Retina (tissue), 1 donor: ENCODE measurements at regions not wholly inside any gene's neighbourhood (a gene's known extent, or its start where the extent isn't known, plus 50 kb on each side); places are given as distances from the start of the nearest gene placed in this dataset.

Source experiments
- DNase-seq: peaks from one replicate; pipeline ENCODE4 v3.0.0-alpha.2; 2016

DNA sequence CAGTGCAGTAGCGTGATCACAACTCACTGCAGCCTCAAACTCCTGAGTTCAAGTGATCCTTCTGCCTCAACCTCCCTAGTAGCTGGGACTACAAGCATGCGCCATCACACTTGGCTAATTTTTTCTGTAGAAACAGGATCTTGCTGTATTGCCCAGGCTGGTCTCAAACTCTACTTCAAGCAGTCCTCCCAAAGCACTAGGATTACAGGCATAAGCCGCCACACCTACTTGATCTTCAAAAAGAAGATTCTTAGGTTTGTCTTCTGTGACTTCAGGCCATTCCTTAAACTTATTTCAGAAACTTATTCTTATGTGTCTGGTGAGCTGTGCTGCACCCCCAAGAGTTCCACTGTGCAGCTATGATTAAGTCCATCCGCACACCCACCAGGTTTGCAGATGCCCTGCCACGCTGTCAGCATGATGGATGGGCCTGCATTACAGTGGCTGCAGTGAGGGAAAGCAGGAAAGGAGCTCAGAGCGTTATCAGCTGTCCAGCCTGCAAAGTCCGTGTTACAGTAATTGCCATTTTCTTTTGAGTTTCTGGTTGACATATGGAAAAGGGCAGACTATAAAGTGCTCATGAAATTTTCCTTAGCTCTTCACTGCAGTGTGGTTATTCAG, 146.6 kb downstream of the AASDH start:
- no peak for DNase-seq

DNA sequence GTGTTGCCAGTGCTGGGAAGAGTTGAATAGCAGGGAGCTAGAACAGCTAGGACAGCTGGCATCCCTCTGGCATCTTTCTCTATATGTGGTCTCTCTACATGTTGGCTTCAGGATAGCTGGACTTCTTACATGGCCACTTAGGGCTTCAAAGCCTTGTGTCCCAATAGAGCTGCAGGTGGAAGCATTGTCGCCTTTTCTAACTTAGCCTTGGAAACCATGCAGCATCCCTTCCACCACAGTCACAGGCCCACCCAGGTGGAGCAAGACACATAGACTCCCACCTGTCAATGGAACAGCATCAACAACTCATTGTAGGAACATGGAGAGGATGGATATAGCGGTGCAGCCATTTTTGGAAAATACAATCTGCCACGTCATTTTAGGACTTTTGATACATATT, 149.0 kb downstream of the AASDH start:
- DNase-seq, result no peak

DNA sequence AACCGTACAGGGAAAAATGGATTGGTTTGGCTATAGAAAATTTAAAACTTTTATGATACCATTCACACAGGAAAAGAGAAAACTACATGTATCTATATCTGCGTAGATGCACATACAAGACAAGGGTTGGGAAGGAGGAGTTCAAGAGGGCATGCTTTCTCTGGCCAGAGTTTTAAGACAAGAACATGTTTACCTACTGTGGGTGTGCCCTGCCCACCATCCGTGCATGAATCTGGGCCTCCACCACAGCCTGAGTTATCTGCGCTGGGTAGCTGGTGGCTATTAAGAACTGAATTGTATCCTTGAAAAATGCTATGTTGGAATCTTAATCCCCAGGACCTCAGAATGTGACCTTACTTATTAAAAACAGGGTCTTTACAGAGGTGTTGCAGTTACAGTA, 151.6 kb downstream of the AASDH start:
- DNase-seq, result no peak

DNA sequence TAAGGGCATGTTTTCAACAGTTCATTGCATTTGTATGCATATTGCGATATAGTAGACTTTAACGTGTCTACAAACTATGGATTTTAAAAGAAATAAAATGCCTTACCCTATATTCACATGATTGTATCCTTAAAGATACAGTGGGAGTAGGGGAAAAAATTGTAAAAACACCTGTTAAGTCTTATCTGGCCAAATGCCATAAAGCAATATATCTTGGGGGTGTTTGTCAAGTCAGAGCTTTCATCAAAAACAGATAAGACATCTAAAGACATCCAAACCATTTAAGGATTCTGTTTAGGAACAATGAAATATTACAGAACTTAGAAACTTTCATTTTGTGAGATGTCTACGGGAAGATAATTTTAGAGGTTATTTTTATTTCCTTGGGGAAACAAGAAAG, 152.3 kb downstream of the AASDH start:
- DNase-seq, result no peak

DNA sequence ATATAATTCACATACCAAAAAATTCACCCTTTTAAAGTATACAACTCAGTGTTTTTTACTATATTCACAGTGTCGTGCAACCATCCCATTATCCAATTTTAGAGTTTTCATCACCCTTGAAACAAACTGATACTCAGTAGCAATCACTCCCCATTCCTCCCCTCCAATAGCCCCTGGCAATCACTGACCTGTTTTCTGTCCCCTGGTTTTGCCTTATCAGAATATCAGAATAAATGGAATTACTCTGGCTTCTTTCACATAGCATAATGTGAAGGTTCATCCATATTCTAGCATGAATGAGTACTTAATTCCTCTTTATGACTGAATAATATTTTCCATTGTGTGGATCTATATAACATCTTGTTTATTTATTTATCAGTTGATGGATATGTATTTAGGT, 153.2 kb downstream of the AASDH start:
- no peak for DNase-seq

DNA sequence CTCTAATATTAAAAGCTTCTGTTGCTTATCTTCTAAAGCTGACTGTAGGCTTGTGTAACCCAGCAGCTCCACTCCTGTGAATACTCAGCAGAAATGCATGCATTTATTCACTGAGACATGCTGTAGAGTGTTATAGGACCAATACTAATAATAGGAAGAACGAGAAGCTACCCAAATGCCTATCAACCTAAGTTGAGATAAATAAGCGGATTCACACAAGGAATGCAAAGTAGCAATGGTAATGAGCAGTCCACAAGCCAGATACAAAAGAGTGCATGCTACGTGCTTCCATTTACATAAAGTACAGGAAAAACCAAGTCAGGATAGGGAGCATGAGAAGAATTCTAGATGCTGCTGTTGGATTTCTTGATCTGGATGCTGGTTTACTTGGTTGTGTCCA, 155.9 kb downstream of the AASDH start:
- DNase-seq, result no peak

DNA sequence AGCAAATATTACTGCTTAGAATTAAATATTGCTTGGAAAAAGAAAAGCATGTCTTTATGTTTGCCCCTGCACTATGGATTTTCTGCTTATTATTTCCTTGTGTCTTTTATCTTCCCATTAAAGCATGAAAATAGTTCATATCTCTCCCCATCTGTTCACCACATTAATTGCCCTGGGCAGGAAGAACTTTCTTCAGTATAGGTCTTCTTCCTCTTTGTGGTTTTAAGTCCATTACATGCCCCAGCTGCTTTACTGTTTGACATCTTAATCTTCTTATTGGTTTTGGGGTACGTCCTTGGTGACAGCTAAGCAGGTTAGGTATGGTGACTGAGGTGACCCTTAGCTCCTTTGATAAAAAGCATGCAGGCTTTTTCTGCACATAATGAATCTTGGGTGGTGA, 157.3 kb downstream of the AASDH start:
- no peak for DNase-seq

DNA sequence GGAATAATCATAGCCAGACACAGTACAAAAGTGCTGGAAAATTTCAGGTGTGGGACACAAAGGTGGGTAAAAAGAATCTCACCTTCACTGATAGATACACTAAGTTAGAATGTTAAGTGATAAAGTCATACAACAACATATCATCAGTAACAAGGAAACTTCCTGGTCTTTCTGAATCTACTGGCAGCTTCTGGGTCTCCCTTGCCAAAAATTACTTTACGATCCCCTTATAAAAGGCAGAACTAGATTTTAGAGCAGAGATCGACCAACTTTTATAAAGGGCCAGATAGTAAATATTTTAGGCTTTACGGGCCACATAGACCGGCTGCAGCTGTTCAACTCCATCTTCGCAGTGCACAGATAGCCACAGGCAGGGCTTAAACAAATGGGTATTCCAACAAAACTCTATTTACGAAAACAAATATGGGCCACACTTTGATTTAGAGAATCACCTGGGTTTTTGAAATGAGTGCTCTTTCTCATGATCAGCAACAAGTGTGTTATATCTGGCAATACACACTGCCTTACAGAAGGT, 159.9 kb downstream of the AASDH start:
- no peak for DNase-seq

DNA sequence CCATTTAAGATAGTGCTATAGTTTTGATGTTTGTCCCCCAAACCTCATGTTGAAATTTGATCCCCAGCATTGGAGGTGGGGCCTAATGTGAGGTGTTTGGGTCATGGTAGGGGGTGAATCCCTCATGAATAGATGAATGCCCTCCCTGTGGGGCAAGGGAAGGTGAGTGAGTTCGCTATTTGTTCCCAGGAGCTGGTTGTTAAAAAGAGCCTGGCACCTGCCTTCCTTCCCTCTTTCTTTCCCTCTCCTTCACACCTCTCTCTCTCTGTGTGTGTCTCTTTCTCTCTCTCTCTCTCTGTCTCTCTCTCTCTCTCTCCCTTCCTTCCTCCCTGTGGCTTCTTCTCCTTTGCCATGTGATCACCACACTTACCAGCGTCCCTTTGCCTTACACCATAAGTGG, 160.7 kb downstream of the AASDH start:
- no peak for DNase-seq

DNA sequence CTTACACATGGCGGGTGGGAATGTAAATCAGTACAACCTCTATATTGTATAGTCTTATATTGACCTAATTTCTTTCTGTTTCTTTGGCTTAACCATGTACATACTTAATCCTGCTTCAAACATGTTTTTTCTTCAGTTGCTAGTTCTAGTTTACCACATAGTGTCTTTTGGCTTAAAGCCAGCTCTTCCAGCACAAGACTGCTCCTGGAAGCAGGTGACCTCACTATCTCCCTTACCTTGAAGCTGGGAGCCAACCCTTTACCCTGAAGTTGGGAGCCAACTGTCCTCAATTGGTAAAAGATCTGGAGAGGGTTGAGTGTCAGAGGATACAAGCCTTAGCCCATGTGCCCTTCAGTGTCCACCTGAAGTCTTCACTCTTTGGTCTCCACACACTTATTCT, 162.7 kb downstream of the AASDH start:
- no peak for DNase-seq

DNA sequence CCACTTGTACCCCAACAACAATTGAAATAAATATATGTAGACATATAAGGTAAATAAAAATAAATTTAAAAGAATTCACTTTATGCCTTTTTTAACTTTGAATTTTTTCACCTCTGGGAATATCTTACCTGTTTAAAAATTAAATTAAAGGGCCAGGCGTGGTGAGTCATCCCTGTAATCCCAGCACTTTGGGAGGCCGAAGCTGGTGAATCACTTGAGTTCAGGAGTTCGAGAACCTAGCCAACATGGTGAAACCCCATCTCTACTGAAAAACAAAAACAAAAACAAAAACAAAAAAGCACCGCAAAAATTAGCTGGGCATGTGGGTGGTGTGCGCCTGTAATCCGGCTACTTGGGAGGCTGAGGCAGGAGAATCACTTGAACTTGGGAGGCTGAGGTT, 164.8 kb downstream of the AASDH start:
- no peak for DNase-seq

DNA sequence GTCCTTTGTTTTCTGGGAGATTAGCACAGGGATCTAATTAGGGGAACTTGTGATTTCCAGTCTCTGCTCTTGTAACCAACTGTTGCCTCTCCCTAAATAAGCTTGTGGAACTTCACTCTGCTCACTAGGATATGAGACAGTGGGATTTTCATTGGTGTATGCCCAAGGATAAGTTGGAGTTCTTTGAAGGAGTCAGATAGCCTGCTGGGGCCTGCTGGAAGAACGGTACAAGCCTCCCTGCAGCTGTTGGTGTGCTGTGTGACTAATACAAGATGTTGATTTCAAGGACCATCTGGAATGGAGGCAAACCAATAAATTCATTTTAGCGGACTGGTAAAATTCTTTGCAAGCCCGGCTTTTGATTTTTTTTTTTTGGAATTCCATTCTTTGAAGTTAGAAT, 167.0 kb downstream of the AASDH start:
- DNase-seq, result no peak

DNA sequence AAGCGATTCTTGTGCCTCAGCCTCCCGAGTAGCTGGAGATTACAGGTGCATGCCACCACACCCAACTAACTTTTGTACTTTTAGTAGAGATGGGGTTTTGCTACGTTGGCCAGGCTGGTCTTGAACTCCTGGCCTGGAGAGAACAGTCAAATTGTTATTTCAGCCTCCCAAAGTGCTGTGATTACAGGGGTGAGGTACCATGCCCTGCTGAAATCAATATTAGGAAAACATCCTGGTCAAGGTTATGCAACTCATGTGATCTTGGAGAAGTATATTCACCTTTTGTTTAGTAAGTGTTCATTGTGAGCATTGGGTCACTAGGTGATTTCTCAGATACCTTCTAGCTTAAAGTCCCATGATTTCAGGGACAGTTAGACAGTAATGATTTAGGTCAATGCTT, 167.8 kb downstream of the AASDH start:
- DNase-seq, result no peak

DNA sequence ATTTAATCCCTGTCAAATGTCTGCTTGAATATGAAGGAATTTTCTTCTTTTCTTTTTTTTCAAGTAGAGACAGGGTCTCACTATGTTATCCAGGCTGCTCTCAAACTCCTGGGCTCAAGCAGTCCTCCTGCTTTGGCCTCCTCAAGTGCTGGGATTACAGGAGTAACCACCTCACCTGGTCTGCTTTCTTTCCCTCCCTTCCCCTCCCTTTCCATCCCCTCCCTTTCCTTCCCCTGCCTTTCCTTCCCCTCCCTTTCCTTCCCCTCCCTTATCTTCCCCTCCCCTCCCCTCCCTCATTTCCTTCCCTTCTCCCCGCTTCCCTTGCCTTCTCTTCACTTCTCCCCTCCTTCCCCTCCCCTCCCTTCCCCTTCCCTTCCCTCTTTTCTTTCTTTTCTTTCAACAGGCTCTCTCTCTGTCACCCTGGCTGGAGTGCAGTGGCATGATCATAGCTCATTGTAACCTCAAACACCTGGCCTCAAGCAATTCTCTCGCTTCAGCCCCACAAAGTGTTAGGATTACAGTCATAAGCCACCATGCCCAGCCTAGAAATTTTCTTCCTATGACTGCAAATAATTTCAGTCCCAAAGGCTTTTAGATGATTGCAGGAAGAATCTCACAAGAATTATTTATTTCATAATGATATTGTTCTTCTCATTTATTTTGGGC, 168.9 kb downstream of the AASDH start:
- DNase-seq, result no peak

DNA sequence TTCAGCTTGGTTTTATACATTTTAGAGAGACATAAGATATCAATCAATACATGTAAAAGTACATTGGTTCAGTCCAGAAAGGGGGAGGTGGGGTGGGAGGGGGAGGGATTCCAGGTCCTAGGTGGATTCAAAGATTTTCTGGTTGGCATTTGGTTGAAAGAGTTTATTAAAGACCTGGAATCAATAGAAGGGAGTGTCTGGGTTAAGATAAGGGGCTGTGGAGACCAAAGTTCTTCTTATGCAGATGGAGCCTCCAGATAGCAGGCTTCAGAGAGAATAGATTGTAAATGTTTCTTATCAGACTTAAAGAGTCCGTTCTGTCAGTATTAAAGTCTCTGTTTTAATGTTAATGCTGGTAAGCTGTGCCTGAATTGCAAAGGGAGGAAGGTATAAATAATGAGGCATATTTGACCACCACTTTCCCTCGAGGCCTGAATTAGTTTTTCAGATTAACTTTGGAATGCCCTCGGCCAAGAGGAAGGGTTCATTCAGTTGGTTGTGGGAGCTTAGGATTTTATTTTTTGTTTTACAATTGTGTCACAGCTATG, 169.9 kb downstream of the AASDH start:
- DNase-seq, result no peak

DNA sequence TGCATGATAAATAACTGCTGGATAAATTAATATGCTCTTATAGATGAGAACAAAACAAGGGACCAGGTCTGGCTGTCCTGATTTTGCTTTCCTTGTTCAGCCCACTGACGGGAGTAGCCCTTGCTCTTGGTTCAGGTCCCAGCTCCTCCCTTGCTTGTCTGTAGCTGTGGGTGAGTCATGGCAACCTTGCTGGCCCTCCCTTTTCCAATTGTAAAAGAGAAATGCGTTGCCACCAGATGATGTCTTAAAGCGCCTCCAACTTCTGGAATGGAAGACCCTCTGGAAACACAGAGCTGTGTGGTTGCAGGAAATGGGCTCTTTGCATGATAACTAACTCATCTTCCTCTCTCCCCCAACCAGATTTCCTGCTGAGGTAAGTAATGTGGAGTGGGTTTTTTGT, 171.4 kb downstream of the AASDH start:
- no peak for DNase-seq

DNA sequence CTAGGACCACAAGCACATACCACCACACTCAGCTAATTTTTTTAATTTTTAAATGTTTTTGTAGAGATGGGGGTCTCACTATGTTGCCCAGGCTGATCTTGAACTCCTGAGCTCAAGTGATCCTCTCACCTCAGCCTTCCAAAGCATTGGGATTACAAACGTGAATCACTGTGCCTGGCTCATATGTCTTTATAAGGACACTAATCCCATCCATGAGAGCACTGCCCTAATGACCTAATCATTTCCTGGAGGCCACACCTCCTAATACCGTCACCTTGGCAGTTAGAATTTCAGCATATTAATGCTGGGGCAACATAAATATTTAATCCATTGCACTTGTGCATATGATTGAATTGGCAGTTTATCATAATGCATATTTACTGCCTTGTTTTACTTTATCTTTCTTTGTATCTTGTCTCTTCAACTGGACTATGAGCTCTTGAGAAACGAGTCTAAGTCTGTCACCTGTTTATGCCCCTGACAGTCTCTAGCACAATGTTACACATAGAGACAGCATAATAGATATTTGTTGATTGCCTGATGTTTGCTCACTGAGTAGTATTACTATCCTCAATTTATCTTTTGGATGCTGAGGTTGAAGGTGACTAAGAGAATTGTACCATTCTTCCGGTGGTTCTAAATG, 172.0 kb downstream of the AASDH start:
- no peak for DNase-seq

DNA sequence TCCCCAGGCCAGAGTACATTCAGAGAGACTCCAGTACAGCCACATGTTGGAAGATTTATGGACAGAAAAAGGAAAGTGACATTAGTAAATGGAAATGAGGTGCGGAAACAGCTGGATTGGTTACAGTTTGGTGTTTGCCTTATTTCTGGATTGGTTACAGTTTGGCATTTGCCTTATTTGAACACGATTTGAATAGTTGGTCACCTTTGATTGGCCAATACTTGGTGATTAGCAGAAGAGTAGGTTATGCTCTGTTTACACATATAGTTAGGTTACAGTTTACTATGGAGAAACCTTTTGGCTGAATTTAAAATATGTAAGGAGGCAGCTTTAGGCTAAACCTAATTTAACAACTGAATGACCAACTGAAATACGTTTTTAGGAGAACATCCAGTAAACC, 173.7 kb downstream of the AASDH start:
- no peak for DNase-seq

DNA sequence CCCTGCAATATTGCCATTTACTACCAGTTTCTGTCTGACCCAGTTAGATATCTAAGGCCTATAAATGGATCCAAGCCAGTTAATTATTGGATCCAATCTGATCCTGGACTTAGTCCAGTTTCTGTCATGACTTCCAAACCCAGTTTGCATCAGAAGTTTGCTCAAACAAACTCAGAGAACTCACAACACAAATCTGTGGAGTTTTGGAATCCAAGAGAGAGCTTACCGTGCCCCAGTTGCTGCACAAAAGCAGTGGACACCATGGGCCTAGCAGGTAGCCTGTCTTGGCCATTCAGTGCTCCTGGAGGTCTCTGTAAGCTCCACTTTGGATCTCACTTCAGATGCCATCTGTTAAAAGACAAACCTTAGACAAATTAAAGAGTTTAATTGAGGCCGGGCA, 174.5 kb downstream of the AASDH start:
- no peak for DNase-seq

DNA sequence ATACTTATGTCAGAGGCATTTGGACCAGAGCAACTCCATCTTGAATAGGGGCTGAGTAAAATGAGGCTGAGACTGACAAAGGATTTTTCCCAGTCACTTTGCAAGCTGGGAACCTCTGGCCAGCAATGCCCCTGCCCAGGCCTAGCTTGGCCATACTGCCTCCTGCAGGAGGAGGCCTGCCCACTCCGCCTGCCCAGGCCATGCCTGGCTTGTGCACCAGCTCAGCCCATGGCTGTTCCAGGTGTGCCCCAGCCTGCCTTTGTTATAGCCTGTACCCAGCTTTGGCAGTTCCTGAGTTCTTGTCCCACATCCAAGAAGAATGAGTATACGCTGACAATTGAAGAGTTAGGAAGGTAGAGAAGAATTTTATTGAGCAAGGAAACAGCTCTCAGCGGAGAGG, 176.1 kb downstream of the AASDH start:
- no peak for DNase-seq

DNA sequence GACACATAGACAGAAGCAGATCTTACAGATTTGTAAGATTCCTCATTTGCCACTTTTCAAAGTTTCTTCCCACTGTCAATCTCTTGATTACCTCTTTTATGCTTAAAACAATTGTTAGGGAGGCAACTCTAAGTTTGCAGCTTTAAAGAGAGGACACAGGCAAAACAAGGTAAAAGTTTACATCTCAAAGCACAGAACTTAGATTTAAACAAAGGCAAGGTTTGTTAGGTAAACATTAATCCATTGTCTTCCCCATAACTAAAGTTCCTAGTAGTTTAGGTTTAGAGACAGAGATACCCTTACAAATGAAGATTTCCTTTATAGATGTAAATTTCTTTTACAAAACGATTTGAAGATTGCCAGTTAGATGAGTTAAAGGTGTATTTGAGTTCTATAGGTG, 176.9 kb downstream of the AASDH start:
- DNase-seq, result no peak

DNA sequence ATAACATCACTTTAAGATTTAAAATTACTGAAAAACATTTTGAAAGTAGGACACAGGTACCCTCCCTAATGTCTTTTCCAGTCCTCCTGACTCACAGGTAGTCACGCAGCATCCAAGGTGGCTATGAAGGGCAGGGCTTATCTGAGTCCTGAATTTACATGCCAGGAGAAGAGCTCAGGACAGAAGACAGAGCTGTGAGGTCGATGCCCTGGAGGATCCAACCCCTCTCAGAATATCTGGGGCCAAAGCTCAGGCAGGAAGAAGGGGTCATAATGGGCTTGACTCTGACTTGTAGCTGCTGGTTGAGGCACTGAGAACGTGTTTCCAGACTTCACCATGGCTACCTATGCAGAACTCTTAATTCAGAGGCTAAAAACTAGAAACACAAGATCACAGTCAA, 177.5 kb downstream of the AASDH start:
- DNase-seq, result no peak

DNA sequence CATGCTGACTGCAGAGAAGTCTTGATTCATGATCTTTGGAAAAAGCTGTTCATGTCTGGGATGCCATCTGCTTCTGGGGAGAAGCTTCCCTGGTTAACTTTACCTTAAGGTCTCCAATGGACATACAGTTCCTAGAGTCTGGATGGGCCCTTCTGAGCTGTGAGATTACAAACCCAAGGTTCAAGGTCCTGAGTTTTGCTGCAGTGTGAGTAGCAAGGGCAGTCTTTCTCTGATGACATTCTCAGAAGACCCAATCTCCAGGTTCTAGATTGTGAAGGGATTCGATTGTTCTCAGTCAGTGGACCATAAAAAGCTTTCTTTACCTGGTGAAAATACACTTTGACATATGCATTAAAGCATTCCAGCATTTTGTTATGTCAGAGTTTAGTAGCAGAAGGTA, 179.2 kb downstream of the AASDH start:
- DNase-seq, result no peak

DNA sequence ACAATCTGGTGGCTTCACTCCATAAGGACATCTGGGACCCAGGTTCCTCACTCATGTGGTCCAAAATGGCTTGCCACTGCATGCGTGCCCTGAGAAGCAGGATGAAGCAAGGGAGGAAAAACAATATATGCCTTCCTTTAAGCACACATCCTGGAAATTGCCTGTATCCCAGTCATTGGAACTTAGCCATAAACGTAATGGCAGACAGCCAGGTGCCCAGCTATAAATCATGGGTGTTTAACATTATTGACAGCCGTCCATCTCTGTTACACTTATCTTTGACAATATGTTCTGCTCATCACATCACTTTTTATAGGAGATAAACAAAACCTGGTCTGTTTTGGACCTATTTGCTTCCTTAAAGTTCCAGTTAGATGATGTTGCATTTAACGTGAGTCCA, 181.0 kb downstream of the AASDH start:
- DNase-seq, result no peak
